H9 (cell line): ENCODE measurements at regions not wholly inside any gene's neighbourhood (a gene's known extent, or its start where the extent isn't known, plus 50 kb on each side); places are given as distances from the start of the nearest gene placed in this dataset.

Experiments used
- DNase-seq: peaks from one replicate; pipeline ENCODE4 v3.0.0-alpha.2; 2017
- H2AFZ ChIP-seq: one replicate; pipeline ENCODE4 v1.6.1; 2013; ENCODE audit warnings: mild to moderate bottlenecking, low read length, control low read depth, moderate library complexity
- H2AK5ac ChIP-seq: 2 replicates; pipeline ENCODE4 v1.6.1; 2013; ENCODE audit warnings: low read length, control low read depth, mixed read lengths; ENCODE audit not compliant: insufficient read length
- H2BK120ac ChIP-seq: one replicate; pipeline ENCODE4 v1.6.1; 2013; ENCODE audit warnings: low read depth, mild to moderate bottlenecking, low read length, control low read depth, inconsistent platforms; ENCODE audit not compliant: poor library complexity, severe bottlenecking
- H2BK12ac ChIP-seq: 2 replicates; pipeline ENCODE4 v1.6.1; 2013; ENCODE audit warnings: low read length, control low read depth, mixed read lengths, low read depth; ENCODE audit not compliant: insufficient read length
- H2BK15ac ChIP-seq: 2 replicates; pipeline ENCODE4 v1.6.1; 2013; ENCODE audit warnings: low read depth, low read length, control low read depth
- H2BK20ac ChIP-seq: one replicate; pipeline ENCODE4 v1.6.1; 2013; ENCODE audit warnings: low read depth, mild to moderate bottlenecking, low read length, control low read depth, inconsistent platforms; ENCODE audit not compliant: poor library complexity, severe bottlenecking
- H2BK5ac ChIP-seq: 2 replicates; pipeline ENCODE4 v1.6.1; 2013; ENCODE audit warnings: low read length, control low read depth, mixed read lengths; ENCODE audit not compliant: insufficient read length
- H3K14ac ChIP-seq: 2 replicates; pipeline ENCODE4 v1.6.1; 2013; ENCODE audit warnings: low read length, control low read depth; ENCODE audit not compliant: insufficient read depth
- H3K18ac ChIP-seq: 2 replicates; pipeline ENCODE4 v1.6.1; 2013; ENCODE audit warnings: low read depth, mild to moderate bottlenecking, mixed read lengths, low read length, control low read depth; ENCODE audit not compliant: insufficient read length
- H3K23ac ChIP-seq: 2 replicates; pipeline ENCODE4 v1.6.1; 2013; ENCODE audit warnings: low read length, control low read depth, mixed read lengths, low read depth; ENCODE audit not compliant: insufficient read length
- H3K23me2 ChIP-seq: 2 replicates; pipeline ENCODE4 v1.6.1; 2013; ENCODE audit warnings: low read depth, mild to moderate bottlenecking, mixed read lengths, low read length, control low read depth; ENCODE audit not compliant: insufficient read length, poor library complexity, severe bottlenecking
- H3K27ac ChIP-seq: 2 replicates; pipeline ENCODE4 v1.5.1; 2013; ENCODE audit warnings: low read length, control low read depth, mixed read lengths, low read depth; ENCODE audit not compliant: insufficient read length
- H3K27me3 ChIP-seq: 2 replicates; pipeline ENCODE4 v1.6.1; 2013; ENCODE audit warnings: low read length, control low read depth, inconsistent platforms; ENCODE audit not compliant: insufficient read depth
- H3K4ac ChIP-seq: 2 replicates; pipeline ENCODE4 v1.6.1; 2013; ENCODE audit warnings: low read depth, mild to moderate bottlenecking, control low read depth, inconsistent platforms, low read length, moderate library complexity
- H3K4me1 ChIP-seq: 2 replicates; pipeline ENCODE4 v1.6.1; 2013; ENCODE audit warnings: low read length, control low read depth, inconsistent platforms; ENCODE audit not compliant: insufficient read depth
- H3K4me2 ChIP-seq: 2 replicates; pipeline ENCODE4 v1.6.1; 2013; ENCODE audit warnings: low read length, control low read depth, mixed read lengths; ENCODE audit not compliant: insufficient read length, insufficient read depth
- H3K56ac ChIP-seq: 2 replicates; pipeline ENCODE4 v1.6.1; 2013; ENCODE audit warnings: low read depth, mild to moderate bottlenecking, mixed read lengths, low read length, control low read depth; ENCODE audit not compliant: insufficient read length
- H3K79me1 ChIP-seq: 2 replicates; pipeline ENCODE4 v1.6.1; 2013; ENCODE audit warnings: low read depth, mild to moderate bottlenecking, moderate library complexity, low read length, control low read depth, inconsistent platforms; ENCODE audit not compliant: insufficient read depth, poor library complexity, severe bottlenecking
- H3K79me2 ChIP-seq: 2 replicates; pipeline ENCODE4 v1.6.1; 2013; ENCODE audit warnings: low read length, control low read depth, inconsistent platforms; ENCODE audit not compliant: insufficient read depth
- H3K9ac ChIP-seq: 2 replicates; pipeline ENCODE4 v1.6.1; 2013; ENCODE audit warnings: low read length, control low read depth, mixed read lengths; ENCODE audit not compliant: insufficient read length; ENCODE audit errors: extremely low read depth
- H3K9me3 ChIP-seq: one replicate; pipeline ENCODE4 v1.6.1; 2013; ENCODE audit warnings: low read depth, low read length, inconsistent platforms; ENCODE audit not compliant: control insufficient read depth
- H3T11ph ChIP-seq: one replicate; pipeline ENCODE4 v1.6.1; 2013; ENCODE audit warnings: mild to moderate bottlenecking, low read length, control low read depth, inconsistent platforms
- H4K20me1 ChIP-seq: one replicate; pipeline ENCODE4 v1.6.1; 2013; ENCODE audit not compliant: control insufficient read depth, insufficient read length, insufficient read depth
- H4K5ac ChIP-seq: 2 replicates; pipeline ENCODE4 v1.6.1; 2013; ENCODE audit warnings: low read depth, mild to moderate bottlenecking, mixed read lengths, low read length, control low read depth; ENCODE audit not compliant: insufficient read length
- H4K8ac ChIP-seq: replicated peaks from 2 replicates; pipeline ENCODE4 v1.6.1; 2013; ENCODE audit warnings: low read length, control low read depth, mixed read lengths, low read depth; ENCODE audit not compliant: insufficient read length
- H4K91ac ChIP-seq: 2 replicates; pipeline ENCODE4 v1.6.1; 2013; ENCODE audit warnings: low read depth, mild to moderate bottlenecking, moderate library complexity, mixed read lengths, low read length, control low read depth; ENCODE audit not compliant: insufficient read length
- H3K27ac Mint-ChIP-seq, 3 experiments: 2 replicates in 2 of 3; 3 replicates in 1 of 3; pipeline ENCODE4 v1.8.0; 2020 to 2021; ENCODE audit warnings: mixed read lengths in 3 of 3, mild to moderate bottlenecking in 1 of 3, moderate library complexity in 1 of 3
- H3K27me3 Mint-ChIP-seq: 2 replicates; pipeline ENCODE4 v1.8.0; 2021; ENCODE audit warnings: low read depth, mild to moderate bottlenecking, moderate library complexity, mixed read lengths
- H3K36me3 Mint-ChIP-seq, 3 experiments: 2 replicates in 2 of 3; 3 replicates in 1 of 3; pipeline ENCODE4 v1.8.0; 2020 to 2021; ENCODE audit warnings: low read depth in 3 of 3, mixed read lengths in 3 of 3; ENCODE audit not compliant: insufficient read depth in 1 of 3
- H3K4me1 Mint-ChIP-seq, 2 experiments: 2 replicates each; pipeline ENCODE4 v1.8.0; 2020; ENCODE audit warnings: mixed read lengths in 2 of 2
- H3K4me3 Mint-ChIP-seq, 2 experiments: 2 replicates in 1 of 2; 3 replicates in 1 of 2; pipeline ENCODE4 v1.8.0; 2020 to 2021; ENCODE audit warnings: mild to moderate bottlenecking in 2 of 2, mixed read lengths in 2 of 2, moderate library complexity in 1 of 2
- H3K9me3 Mint-ChIP-seq, 2 experiments: 2 replicates in 1 of 2; 3 replicates in 1 of 2; pipeline ENCODE4 v1.8.0; 2020; ENCODE audit warnings: mild to moderate bottlenecking in 2 of 2, mixed read lengths in 2 of 2, moderate library complexity in 1 of 2
- WGBS: extraction: QIAGEN DNeasy Blood & Tissue Kit; methylation state at CpG from one replicate; pipeline ENCODE4 v1.1.7; 2013; ENCODE audit warnings: missing lambda C conversion rate, low lambda C conversion rate, mixed read lengths; ENCODE audit not compliant: insufficient read length; ENCODE audit errors: extremely low coverage; 5-methylcytosine and 5-hydroxymethylcytosine counted together
- TF ChIP-seq, protein P1 (sequence below): fragments of 200-600 bp; sonication (generic); conservative IDR thresholded peaks from 3 replicates; pipeline ENCODE4 v1.8.0; 2021; ENCODE audit warnings: antibody characterized with exemption, mild to moderate bottlenecking

DNA sequence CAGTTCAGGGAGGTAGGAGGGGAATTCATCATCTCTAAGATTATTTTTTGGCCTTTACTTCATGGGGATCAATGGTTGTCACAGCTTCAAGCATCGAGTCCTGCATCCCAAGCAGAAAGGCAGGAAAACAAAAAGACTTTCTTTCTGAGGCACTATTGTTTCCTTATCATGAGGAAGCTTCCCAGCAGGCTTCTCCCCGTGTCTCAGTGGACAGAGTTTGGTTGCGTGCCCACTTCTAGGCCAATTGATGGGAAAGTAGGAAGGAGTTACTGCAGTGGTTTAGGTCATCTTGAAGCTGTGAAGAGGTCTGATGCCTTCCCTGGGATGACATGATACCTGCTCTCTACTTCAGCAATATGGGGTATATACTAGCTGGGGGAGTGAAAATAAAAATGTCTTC is 175.3 kb upstream of the CDH13 start:
- no peak overlapping the region for H3K4me3 Mint-ChIP-seq

More for the DNA sequence above, 175.3 kb upstream of the CDH13 start:
- no peak overlapping the region for H3K9ac ChIP-seq
- Mint-ChIP-seq H3K4me1 (peaks cover under 1% of the 10 kb centered on the region in 2 experiments; a peak in 1 of 4 replicates), H3K36me3 (no peaks in the 10 kb centered on the region), H3K27me3 (peaks cover 2% of the 10 kb centered on the region), H3K9me3 (no peaks in the 10 kb centered on the region; a peak in 2 of 5 replicates), H3K27ac (no peak overlapping the region)
- H3K27me3 ChIP-seq, result no peaks in the 10 kb centered on the region
- H3K14ac ChIP-seq, result no peak overlapping the region
- H3T11ph ChIP-seq, result no peak overlapping the region
- peaks cover 4% of the 10 kb centered on the region for H4K20me1 ChIP-seq
- H3K4me2 ChIP-seq, result no peak overlapping the region
- no peak overlapping the region for H3K27ac ChIP-seq
- H3K4me1 ChIP-seq, result no peaks in the 10 kb centered on the region
- TF ChIP-seq, protein P1, sequence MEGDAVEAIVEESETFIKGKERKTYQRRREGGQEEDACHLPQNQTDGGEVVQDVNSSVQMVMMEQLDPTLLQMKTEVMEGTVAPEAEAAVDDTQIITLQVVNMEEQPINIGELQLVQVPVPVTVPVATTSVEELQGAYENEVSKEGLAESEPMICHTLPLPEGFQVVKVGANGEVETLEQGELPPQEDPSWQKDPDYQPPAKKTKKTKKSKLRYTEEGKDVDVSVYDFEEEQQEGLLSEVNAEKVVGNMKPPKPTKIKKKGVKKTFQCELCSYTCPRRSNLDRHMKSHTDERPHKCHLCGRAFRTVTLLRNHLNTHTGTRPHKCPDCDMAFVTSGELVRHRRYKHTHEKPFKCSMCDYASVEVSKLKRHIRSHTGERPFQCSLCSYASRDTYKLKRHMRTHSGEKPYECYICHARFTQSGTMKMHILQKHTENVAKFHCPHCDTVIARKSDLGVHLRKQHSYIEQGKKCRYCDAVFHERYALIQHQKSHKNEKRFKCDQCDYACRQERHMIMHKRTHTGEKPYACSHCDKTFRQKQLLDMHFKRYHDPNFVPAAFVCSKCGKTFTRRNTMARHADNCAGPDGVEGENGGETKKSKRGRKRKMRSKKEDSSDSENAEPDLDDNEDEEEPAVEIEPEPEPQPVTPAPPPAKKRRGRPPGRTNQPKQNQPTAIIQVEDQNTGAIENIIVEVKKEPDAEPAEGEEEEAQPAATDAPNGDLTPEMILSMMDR, result no peak
- H2BK5ac ChIP-seq, result no peak overlapping the region
- no peak overlapping the region for H2AK5ac ChIP-seq
- H3K4ac ChIP-seq, result no peak overlapping the region
- H4K91ac ChIP-seq, result no peak overlapping the region
- no peak overlapping the region for H2BK20ac ChIP-seq
- no CpG with 5 or more reads among the region's 3 CpGs for WGBS
- H2BK15ac ChIP-seq, result no peak overlapping the region
- no peaks in the 10 kb centered on the region for H3K79me1 ChIP-seq
- H3K9me3 ChIP-seq, result no peaks in the 10 kb centered on the region
- no peaks in the 10 kb centered on the region for H3K79me2 ChIP-seq
- no peak overlapping the region for H3K18ac ChIP-seq
- no peak overlapping the region for H3K56ac ChIP-seq
- no peak overlapping the region for H4K5ac ChIP-seq
- H3K23me2 ChIP-seq, result no peaks in the 10 kb centered on the region
- no peak overlapping the region for H2BK12ac ChIP-seq
- H4K8ac ChIP-seq, result no peak overlapping the region
- H2AFZ ChIP-seq, result no peak overlapping the region
- DNase-seq, result no peak
- H3K23ac ChIP-seq, result no peak overlapping the region
- H2BK120ac ChIP-seq, result no peak overlapping the region
